WERI-Rb-1 (cell line): ENCODE measurements at regions not wholly inside any gene's neighbourhood (a gene's known extent, or its start where the extent isn't known, plus 50 kb on each side); places are given as distances from the start of the nearest gene placed in this dataset.

Experiments used
- DNase-seq: peaks from one replicate; pipeline ENCODE4 v3.0.0-alpha.2; 2020
- H3K27ac ChIP-seq: fragments of 250-450 bp; sonication (Bioruptor Pico); 2 replicates; pipeline ENCODE4 v1.5.1; 2020; ENCODE audit warnings: mild to moderate bottlenecking, moderate library complexity
- H3K27me3 ChIP-seq: fragments of 250-450 bp; sonication (Bioruptor Pico); 2 replicates; pipeline ENCODE4 v1.5.1; 2021; ENCODE audit warnings: mild to moderate bottlenecking, low read depth, moderate library complexity; ENCODE audit not compliant: insufficient read depth, severe bottlenecking
- H3K36me3 ChIP-seq: fragments of 250-450 bp; sonication (Bioruptor Pico); 2 replicates; pipeline ENCODE4 v1.5.1; 2020; ENCODE audit warnings: mild to moderate bottlenecking, moderate library complexity
- H3K4me3 ChIP-seq: 2 replicates; pipeline ENCODE4 v1.5.1; 2011; ENCODE audit warnings: low read depth, mild to moderate bottlenecking, control low read depth, low read length
- H3K9me3 ChIP-seq: fragments of 250-450 bp; sonication (Bioruptor Pico); 2 replicates; pipeline ENCODE4 v1.5.1; 2021; ENCODE audit warnings: mild to moderate bottlenecking, moderate library complexity; ENCODE audit not compliant: severe bottlenecking
- CTCF ChIP-seq: IDR thresholded peaks from 2 replicates; pipeline ENCODE4 v1.5.1; 2011; ENCODE audit warnings: low read depth, mild to moderate bottlenecking, control low read depth, inconsistent platforms, low read length

DNA sequence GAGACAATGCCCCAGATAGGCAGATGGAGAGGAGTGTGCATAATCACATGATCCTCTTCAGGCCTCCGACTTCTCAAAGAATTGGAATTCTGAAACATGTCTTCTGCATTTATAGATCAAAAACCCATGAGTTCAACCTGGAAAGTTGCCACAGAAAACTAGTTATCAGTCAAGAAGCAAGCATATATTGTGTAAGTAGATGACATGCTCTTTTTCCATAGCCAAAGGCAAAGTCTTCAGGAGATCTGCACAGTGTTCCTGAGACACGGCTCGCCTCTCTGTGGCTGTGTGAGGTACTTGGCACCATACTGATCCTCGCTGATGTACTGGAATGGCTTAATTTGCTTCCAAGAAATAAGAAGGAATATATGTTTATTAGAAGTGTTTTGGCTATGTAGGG lies 213.5 kb upstream of the MKI67 start:
- H3K4me3 ChIP-seq, result no peak overlapping the region
- H3K9me3 ChIP-seq, result no peaks in the 10 kb centered on the region
- no peak for TF ChIP-seq CTCF
- DNase-seq, result no peak
- no peak overlapping the region for H3K27ac ChIP-seq
- peaks cover 16% of the 10 kb centered on the region for H3K27me3 ChIP-seq
- no peaks in the 10 kb centered on the region for H3K36me3 ChIP-seq

GRCh38 chr10:128345353-128345752 lies 219.1 kb upstream of the MKI67 start:
- H3K27ac ChIP-seq, result no peak overlapping the region
- TF ChIP-seq CTCF, result no peak
- no peaks in the 10 kb centered on the region for H3K36me3 ChIP-seq
- H3K9me3 ChIP-seq, result no peaks in the 10 kb centered on the region
- no peak overlapping the region for H3K4me3 ChIP-seq
- no peaks in the 10 kb centered on the region for H3K27me3 ChIP-seq
- DNase-seq, result no peak

- Histone ChIP-seq H3K27me3 (peaks cover 8% of the 10 kb centered on the region), H3K27ac (no peak overlapping the region), H3K36me3 (no peaks in the 10 kb centered on the region), H3K4me3 (no peak overlapping the region), H3K9me3 (no peaks in the 10 kb centered on the region)
- DNase-seq, result no peak
- TF ChIP-seq CTCF, result no peak
These were observed 234.6 kb upstream of the MKI67 start for GRCh38 chr10:128360783-128361182.

DNA sequence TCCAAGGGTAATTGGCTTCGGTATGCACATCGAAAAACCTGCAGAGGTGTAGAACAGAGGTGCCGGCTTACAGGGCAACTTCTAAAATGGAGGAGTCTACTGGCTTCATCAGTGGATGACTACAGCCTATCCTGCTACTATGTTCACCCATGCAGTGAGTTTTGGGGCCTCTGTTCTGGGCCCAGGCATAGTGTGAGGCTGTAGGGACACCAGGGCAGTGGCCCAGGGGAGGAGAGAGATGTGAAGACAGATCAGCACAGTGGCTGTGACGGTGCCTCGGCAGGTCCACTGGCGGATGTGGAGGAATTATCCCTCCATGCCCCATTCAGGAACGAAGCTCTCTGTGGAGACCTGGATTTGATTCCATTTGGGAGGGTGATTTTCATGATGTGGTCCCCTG lies 235.3 kb upstream of the MKI67 start:
- TF ChIP-seq CTCF, result no peak
- Histone ChIP-seq H3K27ac (no peak overlapping the region), H3K36me3 (no peaks in the 10 kb centered on the region), H3K4me3 (no peak overlapping the region), H3K9me3 (no peaks in the 10 kb centered on the region), H3K27me3 (peaks cover 8% of the 10 kb centered on the region)
- DNase-seq, result no peak

GRCh38 chr10:128362514-128362913 lies 236.3 kb upstream of the MKI67 start:
- no peaks in the 10 kb centered on the region for H3K9me3 ChIP-seq
- no peaks in the 10 kb centered on the region for H3K36me3 ChIP-seq
- peaks cover 3% of the 10 kb centered on the region for H3K27me3 ChIP-seq
- no peak for DNase-seq
- H3K4me3 ChIP-seq, result no peak overlapping the region
- TF ChIP-seq CTCF, result no peak
- no peak overlapping the region for H3K27ac ChIP-seq

DNA sequence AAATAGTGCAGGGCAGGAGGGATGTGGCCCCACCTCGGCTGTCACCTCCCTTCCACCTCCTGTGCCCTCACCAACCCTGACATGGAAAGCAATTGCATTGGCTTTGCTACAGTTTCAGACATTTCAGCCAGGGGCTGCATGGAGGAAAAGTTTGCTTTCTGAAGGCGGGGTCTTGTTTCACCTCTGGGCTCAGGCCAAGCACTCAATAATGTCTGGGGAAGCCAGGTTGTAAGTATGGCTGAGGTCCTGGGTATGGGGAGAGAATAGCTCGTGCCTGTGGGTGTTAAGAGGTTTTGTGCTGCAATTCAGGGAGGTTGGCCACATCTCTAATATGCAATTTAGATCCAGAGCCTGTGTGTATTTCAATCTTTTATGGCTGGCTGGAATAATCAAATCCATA lies 238.4 kb upstream of the MKI67 start:
- peaks cover 2% of the 10 kb centered on the region for H3K27me3 ChIP-seq
- H3K9me3 ChIP-seq, result no peaks in the 10 kb centered on the region
- no peak overlapping the region for H3K4me3 ChIP-seq
- no peaks in the 10 kb centered on the region for H3K36me3 ChIP-seq
- no peak overlapping the region for H3K27ac ChIP-seq
- no peak for TF ChIP-seq CTCF
- DNase-seq, result no peak
